Smooth muscle cell (in vitro differentiated cells): ENCODE measurements at regions not wholly inside any gene's neighbourhood (a gene's known extent, or its start where the extent isn't known, plus 50 kb on each side); places are given as distances from the start of the nearest gene placed in this dataset.

ENCODE experiments used
- DNase-seq: peaks from one replicate; lab custom pipeline; 2025; ENCODE audit not compliant: unreplicated experiment; lab: John Stamatoyannopoulos, UW
- H2AFZ ChIP-seq: fragments of 200-600 bp; sonication (generic); 2 replicates; pipeline ENCODE4 v1.6.0; 2016; ENCODE audit warnings: antibody characterized with exemption, low read depth, mild to moderate bottlenecking
- H3F3A ChIP-seq: fragments of 200-600 bp; sonication (generic); 2 replicates; pipeline ENCODE4 v1.6.0; 2017; ENCODE audit warnings: antibody characterized with exemption, low read depth
- H3K27ac ChIP-seq: fragments of 200-600 bp; sonication (generic); 2 replicates; pipeline ENCODE4 v1.5.1; 2016; ENCODE audit warnings: low read depth, mild to moderate bottlenecking
- H3K27me3 ChIP-seq: fragments of 200-600 bp; sonication (generic); 2 replicates; pipeline ENCODE4 v1.6.1; 2016; ENCODE audit warnings: low read depth, mild to moderate bottlenecking
- H3K36me3 ChIP-seq: fragments of 200-600 bp; sonication (generic); 2 replicates; pipeline ENCODE4 v1.5.1; 2016; ENCODE audit warnings: low read depth
- H3K4me1 ChIP-seq: fragments of 200-600 bp; sonication (generic); 2 replicates; pipeline ENCODE4 v1.5.1; 2016; ENCODE audit warnings: low read depth
- H3K4me2 ChIP-seq: fragments of 200-600 bp; sonication (generic); 2 replicates; pipeline ENCODE4 v1.6.0; 2016; ENCODE audit warnings: mild to moderate bottlenecking
- H3K4me3 ChIP-seq: fragments of 200-600 bp; sonication (generic); 2 replicates; pipeline ENCODE4 v1.5.1; 2016; ENCODE audit warnings: mild to moderate bottlenecking
- H3K79me2 ChIP-seq: fragments of 200-600 bp; sonication (generic); 2 replicates; pipeline ENCODE4 v1.6.0; 2016; ENCODE audit warnings: low read depth, mild to moderate bottlenecking
- H3K9ac ChIP-seq: fragments of 200-600 bp; sonication (generic); 2 replicates; pipeline ENCODE4 v1.6.0; 2016; ENCODE audit warnings: low read depth
- H3K9me3 ChIP-seq: fragments of 200-600 bp; sonication (generic); replicated peaks from 2 replicates; pipeline ENCODE4 v1.5.1; 2016; ENCODE audit warnings: low read depth
- H4K20me1 ChIP-seq: fragments of 200-600 bp; sonication (generic); 2 replicates; pipeline ENCODE4 v1.6.0; 2016; ENCODE audit warnings: low read depth
- CTCF ChIP-seq: fragments of 200-600 bp; sonication (generic); IDR thresholded peaks from 2 replicates; pipeline ENCODE4 v1.5.1; 2017; ENCODE audit warnings: borderline replicate concordance, mild to moderate bottlenecking, antibody characterized with exemption; ENCODE audit not compliant: insufficient read depth, poor library complexity, severe bottlenecking
- WGBS: methylation state at CpG from one replicate; pipeline ENCODE4 v1.1.7; 2016; ENCODE audit warnings: low lambda C conversion rate; 5-methylcytosine and 5-hydroxymethylcytosine counted together

- Histone ChIP-seq H3K9ac (no peak overlapping the region), H3F3A (no peaks in the 10 kb centered on the region), H2AFZ (no peak overlapping the region), H3K9me3 (no peaks in the 10 kb centered on the region), H3K27me3 (no peaks in the 10 kb centered on the region), H3K4me3 (no peak overlapping the region), H3K27ac (no peak overlapping the region), H3K4me1 (no peaks in the 10 kb centered on the region), H4K20me1 (no peaks in the 10 kb centered on the region), H3K36me3 (no peaks in the 10 kb centered on the region), H3K79me2 (no peaks in the 10 kb centered on the region), H3K4me2 (no peak overlapping the region)
- no peak for TF ChIP-seq CTCF
- DNase-seq: no peak
- 92% methylated on average over 6 of the region's 6 CpGs for WGBS
Observed at GRCh38 chr6:147811913-147812629, 303.6 kb downstream of the SAMD5 start.

GRCh38 chr6:147817042-147817689 is 308.7 kb downstream of the SAMD5 start:
- Histone ChIP-seq H3K36me3 (no peaks in the 10 kb centered on the region), H3K27me3 (no peaks in the 10 kb centered on the region), H3K9me3 (no peaks in the 10 kb centered on the region), H3K4me1 (peaks cover 12% of the 10 kb centered on the region), H4K20me1 (no peaks in the 10 kb centered on the region), H3K4me3 (no peak overlapping the region), H3K27ac (no peak overlapping the region), H3K4me2 (no peak overlapping the region), H2AFZ (no peak overlapping the region), H3K79me2 (no peaks in the 10 kb centered on the region), H3K9ac (no peak overlapping the region), H3F3A (no peaks in the 10 kb centered on the region)
- DNase-seq: no peak
- 98% methylated on average over 4 of the region's 4 CpGs for WGBS
- TF ChIP-seq CTCF: no peak

- TF ChIP-seq CTCF: no peak
- Histone ChIP-seq H3K9me3 (no peaks in the 10 kb centered on the region), H3K4me2 (no peak overlapping the region), H3K4me1 (peaks cover 12% of the 10 kb centered on the region), H3K27ac (no peak overlapping the region), H3K9ac (no peak overlapping the region), H3K27me3 (no peaks in the 10 kb centered on the region), H3K36me3 (no peaks in the 10 kb centered on the region), H2AFZ (no peak overlapping the region), H3K79me2 (no peaks in the 10 kb centered on the region), H3K4me3 (no peak overlapping the region), H4K20me1 (no peaks in the 10 kb centered on the region), H3F3A (no peaks in the 10 kb centered on the region)
- 89% methylated on average over 6 of the region's 6 CpGs for WGBS
- no peak for DNase-seq
Observed at GRCh38 chr6:147820520-147820919, 312.0 kb downstream of the SAMD5 start.
